Activated CD4-positive, alpha-beta T cell treated with anti-CD3 and anti-CD28 coated beads, Interleukin-2, amount 10 ng/mL, durations not matched to agents 24 days and 14 days (primary cell): ENCODE measurements at regions not wholly inside any gene's neighbourhood (a gene's known extent, or its start where the extent isn't known, plus 50 kb on each side); places are given as distances from the start of the nearest gene placed in this dataset.
A peak's percentile ranks its signal among the peaks of the same experiment; 100 is the strongest.

Experiments used
- DNase-seq: peaks from one replicate; pipeline ENCODE4 v3.0.0; 2022
- H3K27ac Mint-ChIP-seq: one replicate; pipeline ENCODE4 v1.8.0; 2022; ENCODE audit warnings: mild to moderate bottlenecking, mixed read lengths
- H3K27me3 Mint-ChIP-seq: one replicate; pipeline ENCODE4 v1.8.0; 2022; ENCODE audit warnings: mixed read lengths
- H3K36me3 Mint-ChIP-seq: one replicate; pipeline ENCODE4 v1.8.0; 2022; ENCODE audit warnings: low read depth, mild to moderate bottlenecking, mixed read lengths
- H3K4me1 Mint-ChIP-seq: one replicate; pipeline ENCODE4 v1.8.0; 2021; ENCODE audit warnings: mixed read lengths
- H3K4me3 Mint-ChIP-seq: one replicate; pipeline ENCODE4 v1.8.0; 2022; ENCODE audit warnings: mild to moderate bottlenecking, moderate library complexity, mixed read lengths
- H3K9me3 Mint-ChIP-seq: one replicate; pipeline ENCODE4 v1.8.0; 2021; ENCODE audit warnings: mixed read lengths
- intact Hi-C: fragments of 100-400 bp; cut with micrococcal nuclease; formaldehyde crosslinking; loops from one replicate; pipeline ENCODE4 v1.15.1; 2023

GRCh38 chr10:1870491-1870890 is 133.2 kb upstream of the ADARB2 start:
- H3K4me1 Mint-ChIP-seq, result no peaks in the 10 kb centered on the region
- H3K36me3 Mint-ChIP-seq, result no peaks in the 10 kb centered on the region
- intact Hi-C loops, result no loop called here
- no peak overlapping the region for H3K27ac Mint-ChIP-seq
- peak; percentile 25 for DNase-seq
- H3K4me3 Mint-ChIP-seq, result no peak overlapping the region
- H3K9me3 Mint-ChIP-seq, result no peaks in the 10 kb centered on the region
- H3K27me3 Mint-ChIP-seq, result no peaks in the 10 kb centered on the region

- H3K27ac Mint-ChIP-seq, result no peak overlapping the region
- no peak overlapping the region for H3K4me3 Mint-ChIP-seq
- DNase-seq, result peak; percentile 29
- intact Hi-C loops, result no loop called here
- no peaks in the 10 kb centered on the region for H3K27me3 Mint-ChIP-seq
- no peaks in the 10 kb centered on the region for H3K4me1 Mint-ChIP-seq
- no peaks in the 10 kb centered on the region for H3K9me3 Mint-ChIP-seq
- no peaks in the 10 kb centered on the region for H3K36me3 Mint-ChIP-seq
Measured at GRCh38 chr10:1869861-1870260, 132.5 kb upstream of the ADARB2 start.

- intact Hi-C loops, result no loop called here
- Mint-ChIP-seq H3K9me3 (peaks cover 5% of the 10 kb centered on the region), H3K36me3 (no peaks in the 10 kb centered on the region), H3K27ac (no peak overlapping the region), H3K4me1 (no peaks in the 10 kb centered on the region), H3K27me3 (no peaks in the 10 kb centered on the region), H3K4me3 (no peak overlapping the region)
- no peak for DNase-seq
Measured at GRCh38 chr10:1860351-1860750, 123.0 kb upstream of the ADARB2 start.

DNA sequence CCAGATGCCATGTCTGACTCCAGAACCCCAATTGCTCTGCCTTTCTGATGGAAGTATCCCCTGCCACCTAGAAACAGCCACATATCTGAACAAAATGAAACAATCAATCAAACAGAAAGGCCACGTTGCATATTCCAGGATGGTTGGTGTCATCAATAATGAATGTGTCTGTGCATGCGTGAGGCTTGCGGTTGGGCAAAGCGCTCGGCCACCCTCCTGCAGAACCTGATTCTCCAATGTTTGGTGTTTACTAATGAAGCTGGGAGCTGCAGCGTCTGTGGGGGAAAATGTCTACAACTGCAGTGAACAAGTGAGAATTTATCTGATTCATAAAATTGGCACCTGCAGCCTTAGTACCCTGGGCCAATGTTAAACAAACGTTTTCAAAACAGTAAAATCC is 121.2 kb upstream of the ADARB2 start:
- intact Hi-C loops, result no loop called here
- no peaks in the 10 kb centered on the region for H3K27me3 Mint-ChIP-seq
- H3K9me3 Mint-ChIP-seq, result peaks cover 3% of the 10 kb centered on the region
- no peaks in the 10 kb centered on the region for H3K36me3 Mint-ChIP-seq
- H3K4me3 Mint-ChIP-seq, result no peak overlapping the region
- H3K27ac Mint-ChIP-seq, result no peak overlapping the region
- no peaks in the 10 kb centered on the region for H3K4me1 Mint-ChIP-seq
- DNase-seq, result no peak

GRCh38 chr10:1858048-1858447 is 120.7 kb upstream of the ADARB2 start:
- DNase-seq, result no peak
- Mint-ChIP-seq H3K4me3 (no peak overlapping the region), H3K4me1 (no peaks in the 10 kb centered on the region), H3K27me3 (no peaks in the 10 kb centered on the region), H3K36me3 (no peaks in the 10 kb centered on the region), H3K9me3 (no peaks in the 10 kb centered on the region), H3K27ac (no peak overlapping the region)
- intact Hi-C loops, result no loop called here

- DNase-seq, result no peak
- H3K36me3 Mint-ChIP-seq, result no peaks in the 10 kb centered on the region
- no peaks in the 10 kb centered on the region for H3K27me3 Mint-ChIP-seq
- intact Hi-C loops, result no loop called here
- no peak overlapping the region for H3K4me3 Mint-ChIP-seq
- H3K27ac Mint-ChIP-seq, result no peak overlapping the region
- H3K9me3 Mint-ChIP-seq, result no peaks in the 10 kb centered on the region
- H3K4me1 Mint-ChIP-seq, result no peaks in the 10 kb centered on the region
Measured at GRCh38 chr10:1855911-1856310, 118.6 kb upstream of the ADARB2 start.

DNA sequence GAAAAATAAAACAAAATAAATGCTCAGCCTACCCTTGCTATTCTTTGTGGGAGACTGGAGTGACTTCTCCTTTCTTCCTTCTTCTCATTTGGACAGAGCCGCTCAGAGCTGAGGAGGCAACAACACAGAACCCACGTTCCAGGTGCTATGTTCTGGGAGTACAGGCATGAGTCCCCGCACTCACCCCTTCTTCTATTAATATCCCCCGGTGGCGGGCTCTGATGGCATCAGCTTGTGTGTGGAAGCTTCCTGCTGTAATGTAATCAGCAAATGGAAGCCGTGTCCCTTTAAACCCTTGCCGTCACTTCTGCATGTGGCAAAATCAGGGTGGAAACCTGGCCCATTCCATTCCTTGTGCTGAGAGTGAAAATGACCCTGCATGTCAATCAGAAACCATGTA is 116.9 kb upstream of the ADARB2 start:
- H3K4me1 Mint-ChIP-seq, result no peaks in the 10 kb centered on the region
- H3K27me3 Mint-ChIP-seq, result peaks cover 1% of the 10 kb centered on the region
- DNase-seq, result no peak
- H3K36me3 Mint-ChIP-seq, result no peaks in the 10 kb centered on the region
- H3K27ac Mint-ChIP-seq, result no peak overlapping the region
- no peak overlapping the region for H3K4me3 Mint-ChIP-seq
- intact Hi-C loops, result no loop called here
- H3K9me3 Mint-ChIP-seq, result no peaks in the 10 kb centered on the region

GRCh38 chr10:1853801-1854200 is 116.5 kb upstream of the ADARB2 start:
- no peak for DNase-seq
- Mint-ChIP-seq H3K27me3 (peaks cover 1% of the 10 kb centered on the region), H3K27ac (no peak overlapping the region), H3K4me1 (no peaks in the 10 kb centered on the region), H3K4me3 (no peak overlapping the region), H3K36me3 (no peaks in the 10 kb centered on the region), H3K9me3 (no peaks in the 10 kb centered on the region)
- intact Hi-C loops, result no loop called here

GRCh38 chr10:1852841-1853240 is 115.5 kb upstream of the ADARB2 start:
- DNase-seq, result peak; percentile 15
- Mint-ChIP-seq H3K36me3 (no peaks in the 10 kb centered on the region), H3K27ac (no peak overlapping the region), H3K27me3 (peaks cover 1% of the 10 kb centered on the region), H3K4me1 (no peaks in the 10 kb centered on the region), H3K4me3 (no peak overlapping the region), H3K9me3 (no peaks in the 10 kb centered on the region)
- intact Hi-C loops, result no loop called here

- peaks cover 1% of the 10 kb centered on the region for H3K27me3 Mint-ChIP-seq
- no peak overlapping the region for H3K4me3 Mint-ChIP-seq
- no peaks in the 10 kb centered on the region for H3K9me3 Mint-ChIP-seq
- intact Hi-C loops, result no loop called here
- DNase-seq, result no peak
- H3K27ac Mint-ChIP-seq, result no peak overlapping the region
- no peaks in the 10 kb centered on the region for H3K4me1 Mint-ChIP-seq
- H3K36me3 Mint-ChIP-seq, result no peaks in the 10 kb centered on the region
Measured at GRCh38 chr10:1851762-1852161, 114.4 kb upstream of the ADARB2 start.

DNA sequence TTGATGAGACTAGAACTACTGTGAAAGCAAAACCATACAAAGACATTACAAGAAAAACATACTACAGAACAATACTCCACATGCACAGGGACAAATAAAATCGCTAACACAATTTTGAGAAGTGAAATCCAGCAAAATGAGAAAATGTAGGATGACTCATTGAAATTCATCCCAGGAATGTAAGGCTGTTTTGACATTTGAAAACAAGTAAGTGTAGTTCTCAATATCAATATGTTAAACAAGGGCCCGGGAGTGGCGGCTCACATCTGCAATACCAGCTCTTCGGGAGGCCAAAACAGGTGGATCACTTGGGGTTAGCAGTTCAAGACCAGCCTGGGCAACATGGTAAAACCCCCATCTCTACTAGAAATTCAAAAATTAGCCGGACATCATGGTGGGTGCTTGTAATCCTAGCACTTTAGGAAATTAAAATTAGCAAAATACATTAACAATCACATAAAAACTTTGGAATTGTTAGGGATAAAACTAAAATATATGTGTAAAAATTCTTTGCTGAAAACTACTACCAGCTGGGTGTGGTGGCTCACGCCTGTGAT is 113.7 kb upstream of the ADARB2 start:
- Mint-ChIP-seq H3K9me3 (no peaks in the 10 kb centered on the region), H3K27ac (no peak overlapping the region), H3K36me3 (no peaks in the 10 kb centered on the region), H3K4me3 (no peak overlapping the region), H3K4me1 (no peaks in the 10 kb centered on the region), H3K27me3 (peaks cover 1% of the 10 kb centered on the region)
- intact Hi-C loops, result no loop called here
- no peak for DNase-seq

DNA sequence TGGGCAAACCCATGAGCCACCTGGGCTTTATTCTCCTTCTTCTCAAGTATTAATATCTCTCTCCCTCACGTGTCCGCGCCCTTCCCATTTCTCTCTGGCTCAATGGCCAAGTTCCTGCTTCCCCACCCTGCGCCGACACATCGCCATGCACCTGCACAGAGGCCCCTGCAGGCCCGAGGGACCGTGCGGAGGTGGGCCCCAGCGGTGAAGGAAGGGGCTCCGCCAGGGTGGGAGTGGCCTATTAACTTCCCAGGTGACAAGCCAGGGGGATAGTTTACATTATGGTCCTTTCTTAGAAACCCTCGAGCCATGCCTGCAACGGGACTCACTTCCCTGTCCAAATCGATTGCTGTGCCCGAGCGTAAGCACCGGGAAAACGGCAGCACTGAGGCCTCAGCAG is 110.0 kb upstream of the ADARB2 start:
- Mint-ChIP-seq H3K27ac (no peak overlapping the region), H3K4me3 (no peak overlapping the region), H3K27me3 (peaks cover 1% of the 10 kb centered on the region), H3K36me3 (no peaks in the 10 kb centered on the region), H3K9me3 (no peaks in the 10 kb centered on the region), H3K4me1 (no peaks in the 10 kb centered on the region)
- intact Hi-C loops, result no loop called here
- no peak for DNase-seq

- H3K9me3 Mint-ChIP-seq, result no peaks in the 10 kb centered on the region
- no peak overlapping the region for H3K4me3 Mint-ChIP-seq
- H3K36me3 Mint-ChIP-seq, result no peaks in the 10 kb centered on the region
- H3K27me3 Mint-ChIP-seq, result peaks cover 1% of the 10 kb centered on the region
- H3K4me1 Mint-ChIP-seq, result no peaks in the 10 kb centered on the region
- no peak overlapping the region for H3K27ac Mint-ChIP-seq
- no peak for DNase-seq
- intact Hi-C loops, result no loop called here
Measured at GRCh38 chr10:1846032-1846431, 108.7 kb upstream of the ADARB2 start.

DNA sequence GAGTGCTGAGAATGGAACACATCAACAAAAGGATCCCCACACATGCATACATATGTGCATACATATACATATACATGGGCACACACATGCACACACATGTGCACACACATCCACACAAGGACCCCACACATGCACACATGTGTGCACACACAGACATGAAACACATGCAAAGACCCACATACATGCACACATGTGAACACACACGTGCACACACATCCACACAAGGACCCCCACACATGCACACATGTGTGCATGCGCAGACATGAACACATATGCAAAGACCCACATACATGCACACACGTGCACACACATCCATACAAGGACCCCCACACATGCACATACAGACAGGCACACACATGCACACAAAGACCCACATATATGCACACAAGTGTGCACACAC is 104.4 kb upstream of the ADARB2 start:
- H3K9me3 Mint-ChIP-seq, result no peaks in the 10 kb centered on the region
- H3K27me3 Mint-ChIP-seq, result peaks cover 2% of the 10 kb centered on the region
- H3K36me3 Mint-ChIP-seq, result no peaks in the 10 kb centered on the region
- intact Hi-C loops, result no loop called here
- no peak overlapping the region for H3K27ac Mint-ChIP-seq
- peak; percentile 27 for DNase-seq
- H3K4me3 Mint-ChIP-seq, result no peak overlapping the region
- no peaks in the 10 kb centered on the region for H3K4me1 Mint-ChIP-seq

- Mint-ChIP-seq H3K4me1 (no peaks in the 10 kb centered on the region), H3K9me3 (no peaks in the 10 kb centered on the region), H3K36me3 (no peaks in the 10 kb centered on the region), H3K27ac (no peak overlapping the region), H3K4me3 (no peak overlapping the region), H3K27me3 (no peaks in the 10 kb centered on the region)
- intact Hi-C loops, result no loop called here
- no peak for DNase-seq
Measured at GRCh38 chr10:1829712-1830111, 92.4 kb upstream of the ADARB2 start.
